Cardiac septum (tissue), 1 donor: ENCODE measurements at regions not wholly inside any gene's neighbourhood (a gene's known extent, or its start where the extent isn't known, plus 50 kb on each side); places are given as distances from the start of the nearest gene placed in this dataset.
A peak's percentile ranks its signal among the peaks of the same experiment; 100 is the strongest.

Experiments used
- DNase-seq: peaks from one replicate; pipeline ENCODE4 v3.0.0-alpha.2; 2020; ENCODE audit warnings: low spot score
- intact Hi-C: fragments of 100-400 bp; cut with DNase I; formaldehyde crosslinking; loops from one replicate; pipeline ENCODE4 v1.14.0; 2022
- donor health status: DM: no; HTN: no; CAD: no.

DNA sequence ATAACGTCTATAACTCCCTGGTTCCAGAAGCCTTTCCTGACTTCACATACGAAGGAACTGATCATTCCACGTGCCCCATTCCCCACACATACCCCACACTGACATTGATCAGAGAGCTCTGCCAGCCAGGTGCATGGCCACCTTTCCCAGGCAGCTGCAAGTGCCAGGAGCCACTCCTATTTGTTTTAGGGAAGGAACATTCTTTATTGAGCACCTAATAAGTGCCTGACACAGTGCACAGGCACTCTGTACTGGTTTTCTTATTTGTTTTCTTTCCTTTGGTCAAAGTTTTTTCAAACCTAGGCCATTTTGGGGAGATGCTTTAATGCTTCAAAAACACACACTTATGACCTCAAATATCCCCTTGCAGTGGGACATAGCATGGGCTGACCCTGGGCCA lies 50.0 kb downstream of the PITPNM2 start:
- no peak for DNase-seq
- intact Hi-C loops = no loop called here

DNA sequence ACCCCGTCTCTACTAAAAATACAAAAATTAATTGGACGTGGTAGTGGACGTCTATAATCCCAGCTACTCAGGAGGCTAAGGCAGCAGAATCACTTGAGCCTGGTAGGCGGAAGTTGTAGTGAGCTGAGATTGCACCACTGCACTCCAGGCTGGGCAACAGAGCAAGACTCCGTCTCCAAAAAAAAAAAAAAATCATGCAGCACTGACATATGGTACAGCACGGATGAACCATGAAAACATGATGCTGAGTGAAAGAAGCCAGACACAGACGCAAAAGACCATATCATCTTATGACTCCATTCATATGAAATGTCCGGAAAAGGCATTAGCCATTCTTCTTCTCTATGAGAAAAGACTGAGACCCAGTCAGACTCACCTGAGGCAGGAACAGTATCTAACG lies 50.4 kb downstream of the PITPNM2 start:
- intact Hi-C loops = no loop called here
- no peak for DNase-seq

DNA sequence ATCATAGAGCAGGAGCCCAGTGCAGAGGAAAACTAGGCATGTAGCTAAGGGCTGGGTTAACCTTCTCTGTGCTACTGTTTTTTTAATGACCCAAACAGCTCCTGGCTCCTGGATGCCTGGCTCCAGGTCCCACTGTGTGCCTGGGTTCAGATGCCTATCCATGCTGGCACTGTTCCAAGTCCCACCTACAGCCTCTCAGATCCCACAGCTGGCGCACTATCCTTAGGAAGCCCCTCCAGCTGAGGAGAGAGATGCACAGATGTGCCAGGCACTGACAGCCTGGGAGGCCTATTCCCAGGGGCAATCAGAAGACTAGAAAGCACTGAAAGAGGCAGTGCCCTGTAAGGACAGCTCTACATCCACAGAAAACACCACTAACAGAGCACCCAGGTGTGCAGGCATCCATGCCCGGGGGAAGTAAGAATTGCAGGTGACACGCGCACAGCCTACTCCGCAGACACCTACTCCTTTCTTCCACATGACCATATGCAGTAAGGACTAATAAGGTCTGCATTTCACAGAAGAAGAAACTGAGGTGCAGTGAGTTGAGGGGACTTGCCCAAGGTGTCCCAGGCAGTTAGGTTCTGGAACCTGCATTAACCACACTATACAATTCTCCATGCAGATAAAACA lies 51.2 kb downstream of the PITPNM2 start:
- intact Hi-C loops = no loop called here
- DNase-seq = no peak

DNA sequence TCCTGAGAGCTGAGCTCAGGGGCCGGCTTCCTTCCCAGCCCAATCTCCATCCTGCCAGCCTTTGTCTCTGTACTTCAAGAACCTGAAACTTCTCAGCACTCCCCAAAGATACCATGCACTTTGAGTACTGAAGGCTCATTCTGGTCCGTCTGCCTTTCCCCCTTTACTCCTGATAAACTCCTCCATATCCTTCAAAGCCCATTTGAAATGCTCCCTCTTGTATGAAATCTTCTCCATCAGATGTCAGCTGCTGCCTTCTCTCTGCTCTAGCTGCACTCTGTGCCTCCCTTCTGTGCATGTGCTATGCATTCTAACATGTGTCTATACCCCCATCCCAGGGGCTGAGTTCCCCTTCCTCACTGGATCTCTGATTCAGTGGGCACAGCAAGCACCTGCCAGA lies 52.1 kb downstream of the PITPNM2 start:
- intact Hi-C loops = no loop called here
- DNase-seq = no peak

DNA sequence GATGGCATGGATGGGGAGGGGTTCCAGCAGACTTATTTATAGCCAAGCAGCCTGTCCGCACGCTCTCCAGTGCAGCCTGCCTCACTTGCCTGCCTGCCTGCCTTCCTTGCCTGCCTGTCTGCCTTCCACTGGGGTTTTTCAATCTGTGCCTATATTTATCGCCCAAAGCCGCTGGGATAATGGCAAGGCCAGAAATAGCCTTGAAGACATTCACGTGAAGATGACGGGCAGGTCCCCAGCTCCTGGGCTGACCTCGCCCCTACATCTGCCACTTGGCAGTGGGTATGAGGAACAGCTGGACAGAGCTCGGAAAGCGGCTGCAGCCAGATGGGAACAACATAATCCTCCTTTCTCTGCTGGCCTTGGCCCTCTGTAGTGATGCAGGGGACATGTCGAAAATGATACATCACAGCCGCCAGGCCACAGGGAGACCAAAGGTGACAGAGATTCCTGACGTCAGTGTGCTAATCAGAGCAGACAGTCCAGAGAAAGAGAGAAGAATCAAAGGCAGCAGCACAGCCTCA lies 53.3 kb downstream of the PITPNM2 start:
- DNase-seq = peak; percentile 87
- intact Hi-C loops = loop anchor here (2.0 kb wide), 1 partner anchor 33 kb away; no protein-coding TSS in a partner anchor

DNA sequence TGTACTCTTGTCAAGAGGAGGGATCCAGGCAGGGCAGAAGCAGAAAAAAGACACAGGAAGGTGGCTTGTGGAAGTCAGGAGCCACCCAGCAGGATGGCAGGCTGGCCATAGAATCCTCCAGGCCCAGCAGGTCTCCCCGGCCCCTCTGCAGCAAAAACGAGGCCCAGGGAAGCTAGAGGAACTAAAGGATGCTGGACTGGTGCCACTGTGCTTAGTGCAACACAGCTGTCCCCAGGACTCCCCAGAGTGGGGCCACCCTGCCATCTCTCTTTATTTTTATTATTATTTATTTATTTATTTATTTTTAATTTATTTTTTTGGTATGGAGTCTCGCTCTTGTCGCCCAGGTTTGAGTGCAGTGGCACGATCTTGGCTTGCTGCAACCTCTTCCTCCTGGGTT lies 54.1 kb downstream of the PITPNM2 start:
- intact Hi-C loops = loop anchor here (2.0 kb wide), 1 partner anchor 32 kb away; no protein-coding TSS in a partner anchor
- DNase-seq = no peak

DNA sequence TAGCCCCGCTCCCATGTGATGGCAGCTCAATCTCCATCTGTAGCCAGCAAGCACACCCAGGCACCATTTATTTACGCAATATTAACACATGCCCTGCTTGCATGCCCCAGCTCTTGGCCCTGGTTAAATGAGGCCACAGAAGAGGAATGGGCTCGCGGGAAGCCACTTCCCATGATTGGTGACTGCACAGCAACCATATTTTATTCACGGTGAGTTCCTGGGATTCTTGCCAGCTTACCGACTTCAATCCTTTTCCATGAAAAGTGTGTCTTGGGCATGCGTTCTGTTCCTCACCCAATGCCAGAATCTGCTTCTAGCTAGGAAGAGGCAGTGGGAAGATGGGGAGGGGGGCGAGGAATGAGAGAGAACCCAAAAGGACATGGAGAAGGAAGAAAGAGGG lies 54.7 kb downstream of the PITPNM2 start:
- no peak for DNase-seq
- intact Hi-C loops = loop anchor here (2.0 kb wide), 1 partner anchor 31 kb away; no protein-coding TSS in a partner anchor

DNA sequence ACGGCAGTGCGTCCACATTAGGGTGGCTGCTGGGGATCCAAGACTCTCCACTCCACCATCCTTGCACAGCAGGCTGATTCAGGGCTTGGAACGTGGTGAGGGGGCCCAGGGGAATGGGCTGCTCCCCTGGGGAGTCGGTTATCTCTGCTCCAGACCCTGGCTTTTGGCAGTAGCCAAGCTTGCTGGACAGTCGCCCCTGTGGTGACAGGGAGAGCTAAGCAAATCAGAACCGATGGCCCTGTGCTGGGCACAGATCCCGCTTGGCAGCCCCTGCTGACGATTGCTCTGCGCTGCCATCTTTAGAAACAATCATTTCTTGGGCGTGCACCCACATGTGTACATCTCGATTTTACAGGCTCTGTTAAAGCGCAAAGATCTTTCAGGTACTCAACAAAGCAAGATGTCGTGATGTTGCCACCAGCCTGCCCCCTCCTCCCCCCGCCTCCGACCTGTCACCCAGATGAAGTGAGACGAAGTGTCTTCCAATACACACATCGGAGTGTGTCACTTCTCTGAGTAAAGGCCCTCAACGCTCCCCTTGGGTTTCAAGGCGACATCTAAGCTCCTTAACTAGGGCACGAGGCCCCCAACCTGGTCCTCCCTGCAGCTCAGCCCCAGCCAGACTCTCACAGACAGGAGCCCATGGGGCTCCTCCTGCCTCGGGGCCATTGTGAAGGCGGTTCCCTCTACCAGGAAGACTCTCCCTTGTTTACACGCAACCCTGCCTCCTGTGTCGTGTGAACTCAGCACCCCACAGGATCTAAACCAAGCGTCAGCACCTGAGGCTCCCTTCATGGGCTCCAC lies 55.6 kb downstream of the PITPNM2 start:
- no peak for DNase-seq
- intact Hi-C loops = no loop called here

DNA sequence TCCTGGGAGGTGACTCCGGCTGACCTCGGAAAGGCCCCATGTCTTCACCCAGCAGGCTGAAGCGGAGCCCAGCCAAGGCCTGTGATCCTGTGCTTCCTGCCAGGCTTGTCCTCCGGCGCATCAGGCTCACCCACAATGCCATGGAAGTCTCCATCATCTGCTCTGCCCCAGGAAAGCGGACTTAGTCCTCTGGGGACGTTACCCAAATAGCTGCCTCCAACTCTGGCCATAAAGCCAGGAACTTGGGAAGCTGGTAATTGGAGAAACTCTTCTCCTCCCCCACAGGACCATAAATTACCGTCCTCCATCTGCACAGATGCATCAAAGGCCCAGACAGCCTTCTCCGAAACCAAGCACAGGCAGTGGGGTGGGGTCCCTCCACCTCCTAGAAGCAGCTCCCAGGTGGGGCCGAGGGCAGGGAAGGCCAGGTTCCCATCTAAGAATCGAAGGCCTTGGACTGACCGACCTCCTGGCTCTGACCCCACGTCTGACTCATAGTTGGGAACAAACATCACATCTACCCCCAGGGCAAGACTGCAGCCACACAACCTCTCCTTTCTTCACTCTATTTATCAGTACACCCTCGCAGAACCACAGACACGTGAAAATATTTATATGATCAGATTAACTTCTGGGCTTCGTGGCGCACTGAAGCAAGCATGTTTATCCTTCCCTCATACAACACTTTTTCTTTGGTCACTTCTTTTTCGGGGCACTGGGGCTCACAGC lies 56.4 kb downstream of the PITPNM2 start:
- intact Hi-C loops = no loop called here
- no peak for DNase-seq

DNA sequence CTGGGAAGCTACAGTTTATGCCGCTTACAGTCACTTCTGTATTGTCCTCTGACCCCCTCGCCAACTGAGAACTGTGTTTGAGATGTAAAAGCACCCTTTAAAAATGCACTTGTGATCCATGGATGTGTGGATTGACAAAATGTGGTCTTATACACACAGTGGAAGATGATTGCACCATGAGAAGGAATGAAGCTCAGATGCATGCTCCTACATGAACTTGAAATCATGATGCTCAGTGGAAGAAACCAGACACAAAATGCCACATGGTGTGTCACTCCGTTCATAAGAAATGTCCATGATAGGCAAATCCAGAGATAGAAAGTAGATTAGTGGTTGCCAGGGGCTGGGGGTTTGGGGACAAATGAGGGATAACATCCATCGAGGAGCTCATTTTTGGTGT lies 58.0 kb downstream of the PITPNM2 start:
- intact Hi-C loops = no loop called here

DNA sequence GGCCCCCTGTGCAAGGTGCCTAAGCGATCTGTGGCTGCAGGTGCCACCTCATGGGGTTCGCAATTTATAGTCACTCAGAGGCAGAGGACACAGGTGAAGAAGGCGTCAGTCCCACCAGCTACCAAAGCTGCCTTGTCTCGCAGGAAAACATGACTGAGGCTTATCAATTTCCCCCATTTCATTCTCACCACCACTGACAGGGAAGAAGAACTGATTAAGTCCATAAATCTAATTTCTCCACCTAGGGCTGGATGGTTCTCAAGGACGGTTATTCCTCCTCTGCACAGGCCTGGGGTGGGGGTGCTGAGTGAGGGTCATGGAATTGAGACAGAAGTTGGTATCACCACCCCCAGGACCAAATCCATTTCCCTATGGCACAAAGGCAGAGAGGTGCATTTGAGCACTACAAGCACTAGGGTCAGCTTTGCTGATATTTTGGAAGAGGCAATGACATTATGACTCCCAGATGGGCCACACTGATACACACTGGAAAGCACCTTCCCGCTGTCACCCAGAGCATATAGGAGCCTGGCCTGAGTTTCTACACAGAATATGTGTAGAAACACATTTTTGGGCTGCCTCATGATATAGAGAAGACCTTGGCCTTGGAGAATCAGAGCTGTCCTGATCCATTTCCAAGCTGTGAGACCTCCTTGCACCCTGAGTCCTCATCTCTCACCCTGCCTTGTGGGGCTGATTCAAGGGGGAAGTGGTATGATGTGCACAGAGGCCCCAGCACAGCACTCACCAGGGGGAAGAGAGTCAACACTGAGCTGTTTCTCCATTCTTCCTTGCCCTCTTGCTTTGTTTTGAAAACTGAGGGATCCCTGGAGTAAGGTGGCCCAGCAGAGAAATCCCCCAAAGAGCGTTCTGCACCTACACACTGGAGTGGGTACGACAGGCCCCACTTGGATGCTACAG lies 59.4 kb downstream of the PITPNM2 start:
- intact Hi-C loops = no loop called here
- no peak for DNase-seq

More for the DNA sequence above, 58.0 kb downstream of the PITPNM2 start:
- no peak for DNase-seq

DNA sequence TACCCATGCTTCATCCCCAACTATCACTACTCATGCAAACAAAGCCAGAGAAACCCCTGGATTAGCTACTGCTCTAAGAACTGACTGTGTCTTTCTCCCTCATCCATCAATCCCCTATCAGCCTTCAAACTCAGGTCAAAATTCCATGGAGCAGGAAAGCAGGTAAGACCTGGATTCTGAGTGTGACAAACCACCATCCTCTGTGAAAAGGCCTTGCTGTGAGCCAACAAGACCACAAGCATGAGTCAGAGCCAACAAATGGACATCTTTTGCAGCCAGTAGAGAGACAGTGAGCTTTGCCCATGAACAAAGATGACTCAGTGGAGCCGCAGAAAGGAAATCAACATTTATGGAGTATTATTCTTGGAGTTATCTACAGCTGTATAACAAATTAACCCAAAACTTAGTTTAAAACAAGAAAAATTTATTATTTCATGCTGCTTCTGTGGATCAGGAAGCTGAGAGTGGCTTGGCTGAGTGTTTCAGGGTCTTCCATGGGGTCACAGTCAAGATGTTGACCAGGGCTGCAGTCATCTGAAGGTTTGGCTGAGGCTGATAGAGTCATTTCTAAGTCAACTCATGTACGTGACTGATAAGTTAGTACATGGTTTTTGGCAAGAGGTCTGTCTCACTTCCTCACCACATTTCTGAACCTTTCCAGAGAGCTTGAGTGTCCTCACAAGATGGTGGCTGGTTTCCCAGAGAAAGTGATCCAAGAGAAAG lies 61.1 kb downstream of the PITPNM2 start:
- DNase-seq = no peak
- intact Hi-C loops = no loop called here

DNA sequence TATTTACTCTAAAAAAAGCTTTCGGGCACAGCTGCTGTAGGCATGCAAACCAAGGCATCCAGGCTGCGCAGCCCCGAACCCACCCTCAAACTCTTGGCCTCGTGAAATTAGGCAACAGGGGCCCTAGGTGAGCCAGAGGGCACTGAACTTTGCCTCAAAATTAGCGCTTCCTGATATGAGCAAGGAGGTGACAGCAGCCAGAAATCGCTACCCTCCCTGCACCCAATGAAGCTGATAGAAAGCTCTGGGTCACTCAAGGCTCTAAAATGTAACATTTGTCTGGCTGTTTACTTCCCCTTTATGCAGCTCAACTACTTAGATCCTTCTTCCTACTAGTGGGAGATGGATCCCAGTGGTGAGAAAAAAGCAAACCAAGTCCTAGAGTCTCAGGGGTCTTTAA lies 61.8 kb downstream of the PITPNM2 start:
- intact Hi-C loops = no loop called here
- DNase-seq = no peak

DNA sequence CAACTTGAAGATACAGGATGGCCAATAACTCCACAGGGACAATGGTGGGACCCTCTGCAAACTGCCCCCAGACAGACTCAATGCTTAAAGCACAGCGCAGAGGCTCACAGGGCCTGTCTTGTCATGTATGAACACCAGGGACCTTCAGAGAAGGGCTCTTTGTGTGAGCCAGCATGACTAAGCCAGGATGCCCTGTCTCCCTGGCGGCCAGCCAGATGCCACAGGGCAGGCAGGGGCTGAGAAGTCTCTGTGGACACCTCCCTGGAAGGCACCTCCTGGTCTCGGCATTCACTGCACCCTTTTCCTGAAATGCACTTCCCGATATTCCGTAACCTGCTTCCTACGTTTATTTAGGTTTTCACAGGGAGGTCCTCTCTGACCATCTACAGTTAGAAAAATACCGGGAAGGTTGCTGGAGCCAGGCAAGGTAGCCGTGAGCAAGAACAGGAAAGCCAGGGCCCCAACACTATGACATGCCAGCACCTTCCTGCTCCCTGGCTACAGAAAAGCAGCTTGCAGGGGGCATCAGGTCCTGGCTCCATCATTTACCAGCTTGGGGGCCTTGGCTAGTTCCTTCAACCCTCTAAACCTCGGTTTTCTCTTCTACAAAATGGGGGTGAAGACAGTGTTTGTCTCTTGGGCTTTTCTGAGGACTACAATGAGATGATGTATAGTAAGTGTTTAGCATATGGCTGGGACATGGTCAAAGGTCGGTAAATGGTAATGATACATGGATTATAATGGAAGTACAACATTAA lies 65.0 kb downstream of the PITPNM2 start:
- DNase-seq = no peak

DNA sequence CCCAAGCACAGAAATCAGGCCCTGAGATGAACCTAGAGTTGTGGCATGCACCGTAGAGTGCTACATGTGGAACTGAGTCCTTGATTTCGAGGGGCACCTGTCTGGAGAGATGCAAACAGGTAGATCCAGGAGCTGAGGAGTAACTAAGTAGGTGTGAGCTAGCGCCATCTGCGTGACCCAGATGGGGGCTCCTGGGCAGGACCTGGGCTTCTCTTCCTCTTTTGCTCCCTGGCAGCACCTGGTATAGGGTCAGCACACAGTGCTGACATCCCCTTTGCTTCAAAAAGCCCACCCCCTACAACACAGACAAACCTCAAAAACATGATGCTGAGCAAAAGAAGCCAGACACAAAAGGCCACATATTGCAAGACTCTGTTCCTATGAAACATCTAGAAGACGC lies 65.8 kb downstream of the PITPNM2 start:
- no peak for DNase-seq
- intact Hi-C loops = no loop called here

More for the DNA sequence above, 65.0 kb downstream of the PITPNM2 start:
- intact Hi-C loops = no loop called here

DNA sequence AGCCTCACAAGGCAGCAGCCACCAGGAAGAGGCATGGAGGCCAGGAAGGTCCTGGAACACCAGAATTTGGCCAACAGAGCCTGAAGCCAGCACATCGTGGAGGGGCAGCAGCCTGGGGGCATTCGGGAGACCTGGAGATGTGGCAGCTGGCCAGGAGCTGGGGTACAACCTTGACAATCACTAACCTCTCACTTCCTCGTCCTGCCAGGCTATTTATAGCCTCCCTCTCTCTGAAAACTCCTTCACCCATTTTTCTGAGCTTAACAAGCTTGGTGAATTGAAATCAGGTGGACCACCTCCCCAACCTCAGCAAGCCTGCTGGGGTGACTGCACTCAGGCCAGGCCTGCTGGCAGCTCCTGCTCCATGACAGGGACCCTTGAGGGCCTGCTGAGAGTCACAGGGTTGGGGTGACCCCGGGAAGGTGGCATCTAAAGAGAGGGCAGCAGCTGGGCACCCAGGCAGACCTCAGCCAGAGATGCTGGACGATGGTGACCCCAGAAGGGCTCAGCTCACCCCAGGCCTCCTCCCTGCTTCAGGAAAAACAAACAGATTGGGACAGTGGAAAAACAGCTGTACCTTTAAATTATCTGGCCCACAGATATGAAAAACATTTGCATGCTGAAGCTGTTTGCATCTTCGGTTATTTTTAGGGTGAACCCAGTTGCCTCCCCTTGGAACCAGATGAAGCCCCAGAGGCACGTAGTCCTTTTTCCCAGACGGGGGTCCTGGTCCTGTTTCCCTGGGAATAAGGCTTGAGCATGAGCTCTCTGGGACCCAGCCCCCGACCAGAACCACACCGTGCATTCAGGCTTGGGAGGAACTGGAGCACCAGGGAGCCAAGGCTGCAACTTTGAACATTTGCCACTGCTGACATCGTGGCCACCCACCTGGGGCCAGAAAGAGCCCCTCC lies 67.0 kb downstream of the PITPNM2 start:
- intact Hi-C loops = no loop called here
- DNase-seq = no peak

DNA sequence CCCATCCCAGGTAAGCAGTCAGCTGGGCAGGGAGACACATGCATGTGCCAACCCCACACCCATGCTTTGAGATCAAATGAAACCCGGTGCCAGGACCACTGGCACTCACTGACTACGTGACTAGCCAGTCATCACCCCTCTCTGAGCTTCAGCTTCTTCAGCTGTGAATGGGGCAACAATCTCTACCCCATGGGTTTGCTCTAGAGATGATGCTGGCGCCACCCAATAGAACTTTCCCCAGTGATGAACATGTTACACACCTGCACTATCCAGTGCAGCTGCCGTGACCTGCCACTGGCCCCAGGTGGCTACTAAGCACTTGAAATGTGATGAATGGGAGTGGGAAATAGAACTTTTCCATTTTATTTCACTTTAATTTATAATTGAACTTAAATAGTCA lies 70.3 kb downstream of the PITPNM2 start:
- intact Hi-C loops = no loop called here
- no peak for DNase-seq
